GM21390 (cell line): ENCODE measurements at regions not wholly inside any gene's neighbourhood (a gene's known extent, or its start where the extent isn't known, plus 50 kb on each side); places are given as distances from the start of the nearest gene placed in this dataset.
"Not testable (repeated sequence)": the region's sequence is repeated elsewhere in the genome, so short reads cannot be mapped to it uniquely, and the experiment has no call there.

Source experiments
- ATAC-seq: cut with Tn5 transposase; IDR thresholded peaks from one replicate; pipeline ENCODE4 v1.9.1; 2021; ENCODE audit not compliant: unreplicated experiment

DNA sequence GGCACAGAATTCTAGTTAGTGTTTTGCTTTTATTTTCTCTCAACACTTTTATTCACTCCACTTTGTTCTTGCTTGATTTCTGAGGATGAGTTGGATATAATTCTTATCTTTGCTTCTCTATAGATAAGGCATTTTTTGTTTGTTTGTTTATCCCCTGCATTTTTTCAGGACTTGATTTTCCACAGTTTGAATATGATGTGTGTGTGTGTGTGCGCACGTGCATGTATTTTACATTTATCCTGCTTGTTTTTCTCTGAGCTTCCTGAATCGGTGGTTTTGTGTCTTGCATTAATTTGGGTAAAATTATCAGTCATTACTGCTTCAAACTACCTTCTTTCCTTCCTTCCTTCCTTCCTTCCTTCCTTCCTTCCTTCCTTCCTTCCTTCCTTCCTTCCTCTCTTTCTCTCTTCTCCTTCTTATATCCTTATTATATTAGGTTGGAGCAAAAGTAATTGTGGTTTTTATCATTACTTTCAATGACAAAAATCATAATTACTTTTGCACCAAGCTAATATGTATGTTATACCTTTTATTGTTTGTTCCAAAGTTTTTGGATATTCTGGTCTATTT is 679.9 kb upstream of the RAG2 start:
- no peak for ATAC-seq

DNA sequence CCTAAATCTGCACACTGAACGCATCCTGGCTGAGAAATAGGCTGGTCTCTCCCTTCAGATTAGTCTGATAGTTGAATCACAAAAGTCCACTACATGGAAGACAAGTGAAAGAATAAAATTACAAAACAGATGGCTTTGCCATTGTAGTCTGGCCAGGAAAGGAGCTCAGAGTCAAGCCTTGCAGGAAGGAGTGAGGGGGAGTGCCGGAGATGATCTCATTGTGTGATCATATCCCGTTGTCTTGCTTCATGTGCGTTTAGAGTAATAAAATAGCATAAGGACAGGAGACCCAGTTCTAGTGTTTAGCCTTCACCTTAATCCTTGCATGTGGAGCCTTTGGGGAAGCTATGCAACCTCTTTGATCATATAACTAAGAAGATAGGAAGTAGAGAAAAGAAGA is 666.7 kb upstream of the RAG2 start:
- ATAC-seq: no peak

DNA sequence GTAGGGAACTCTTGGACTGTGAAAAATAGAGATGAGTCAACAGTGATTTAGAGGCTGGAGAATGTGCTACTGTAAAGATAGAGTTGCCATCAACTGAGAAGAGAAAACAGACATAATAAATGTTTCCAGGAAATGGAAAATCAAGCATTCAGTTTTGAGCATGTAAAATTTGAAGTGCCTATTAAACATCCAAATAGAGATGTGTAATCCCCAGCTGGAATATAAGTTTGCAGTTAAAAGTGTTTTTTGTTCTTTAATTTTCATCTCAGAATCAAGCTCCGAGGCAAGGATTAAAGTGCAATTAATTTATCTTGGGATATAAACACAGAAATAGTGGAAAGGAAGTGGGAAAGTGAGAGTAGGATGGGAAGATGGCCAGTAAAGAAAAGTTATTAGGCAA is 666.0 kb upstream of the RAG2 start:
- no peak for ATAC-seq

DNA sequence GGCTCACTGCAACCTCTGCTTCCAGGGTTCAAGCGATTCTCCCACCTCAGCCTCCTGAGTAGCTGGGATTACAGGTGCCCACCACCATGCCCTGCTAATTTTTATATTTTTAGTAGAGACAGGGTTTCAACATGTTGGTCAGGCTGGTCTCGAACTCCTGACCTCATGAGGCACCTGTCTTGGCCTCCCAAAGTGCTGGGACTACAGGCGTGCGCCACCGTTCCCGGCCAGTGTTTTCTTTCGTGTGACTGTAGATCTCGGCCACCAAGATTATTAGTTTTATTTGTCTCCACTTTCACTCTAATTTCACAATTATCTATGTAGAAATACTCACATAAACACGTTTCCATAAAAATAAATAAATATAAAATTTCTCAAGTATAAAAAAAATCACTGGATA is 665.4 kb upstream of the RAG2 start:
- ATAC-seq: not testable (repeated sequence)

DNA sequence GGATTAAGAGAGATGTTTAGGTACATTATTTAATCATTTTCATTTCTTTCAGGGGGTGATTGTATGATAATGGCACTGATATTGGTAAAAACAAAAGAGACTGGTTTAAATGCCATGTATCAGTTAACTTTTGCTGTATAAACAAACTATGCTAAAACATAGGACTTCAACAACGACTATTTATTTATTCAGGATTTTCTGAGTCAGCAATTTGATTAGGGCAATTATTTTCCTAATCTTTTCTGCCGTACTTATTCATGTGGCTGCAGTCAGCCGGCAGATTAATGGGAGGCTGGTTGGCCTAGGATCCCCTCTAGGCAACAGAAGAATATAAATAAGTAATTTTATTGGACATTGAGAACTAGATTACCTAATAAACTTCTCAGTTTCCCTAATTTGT is 661.7 kb upstream of the RAG2 start:
- ATAC-seq: no peak

DNA sequence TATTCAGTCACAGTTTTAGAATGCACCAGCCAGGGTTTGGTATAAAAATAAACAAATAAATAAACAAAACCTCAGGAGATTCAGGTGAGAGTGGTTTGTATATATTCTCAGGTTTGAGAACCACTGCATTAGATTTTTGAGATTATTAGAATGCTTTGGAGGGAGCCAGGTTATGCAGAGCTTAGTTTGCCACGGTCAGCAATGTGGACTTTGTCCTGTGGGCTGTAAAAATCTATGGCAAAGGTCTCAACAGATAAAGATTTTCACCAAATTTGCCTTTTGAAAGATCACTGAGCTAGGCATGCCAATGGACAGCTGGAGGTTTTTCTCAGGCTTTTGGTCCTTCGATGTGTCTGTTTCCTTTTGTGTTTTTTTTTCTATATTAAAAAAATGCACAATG is 650.1 kb upstream of the RAG2 start:
- no peak for ATAC-seq

DNA sequence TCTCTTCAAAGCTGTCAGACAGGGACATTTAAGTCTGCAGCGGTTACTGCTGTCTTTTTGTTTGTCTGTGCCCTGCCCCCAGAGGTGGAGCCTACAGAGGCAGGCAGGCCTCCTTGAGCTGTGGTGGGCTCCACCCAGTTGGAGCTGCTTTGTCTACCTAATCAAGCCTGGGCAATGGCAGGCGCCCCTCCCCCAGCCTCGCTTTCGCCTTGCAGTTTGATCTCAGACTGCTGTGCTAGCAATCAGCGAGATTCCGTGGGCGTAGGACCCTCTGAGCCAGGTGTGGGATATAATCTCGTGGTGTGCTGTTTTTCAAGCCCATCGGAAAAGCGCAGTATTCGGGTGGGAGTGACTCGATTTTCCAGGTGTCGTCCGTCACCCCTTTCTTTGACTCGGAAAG is 648.1 kb upstream of the RAG2 start:
- ATAC-seq: not testable (repeated sequence)

DNA sequence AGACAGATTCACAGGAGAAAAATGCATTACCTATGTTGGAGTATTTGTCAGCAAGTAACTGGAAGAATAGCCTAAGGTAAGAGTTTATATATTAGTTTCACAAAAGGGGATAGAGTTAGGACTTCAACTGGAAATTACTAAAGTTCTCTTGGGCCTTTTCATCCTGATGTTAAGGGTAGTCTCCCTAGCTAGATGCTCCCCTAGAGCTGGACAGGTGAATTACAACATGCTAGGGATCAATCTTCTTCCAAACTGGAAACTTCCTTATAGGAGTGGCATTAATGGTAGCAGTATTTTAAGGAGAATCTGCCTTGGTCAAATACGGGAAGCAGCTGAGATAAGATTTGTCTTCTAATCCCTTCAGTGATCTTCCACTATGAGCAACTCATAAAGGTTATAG is 632.8 kb upstream of the RAG2 start:
- ATAC-seq: no peak

DNA sequence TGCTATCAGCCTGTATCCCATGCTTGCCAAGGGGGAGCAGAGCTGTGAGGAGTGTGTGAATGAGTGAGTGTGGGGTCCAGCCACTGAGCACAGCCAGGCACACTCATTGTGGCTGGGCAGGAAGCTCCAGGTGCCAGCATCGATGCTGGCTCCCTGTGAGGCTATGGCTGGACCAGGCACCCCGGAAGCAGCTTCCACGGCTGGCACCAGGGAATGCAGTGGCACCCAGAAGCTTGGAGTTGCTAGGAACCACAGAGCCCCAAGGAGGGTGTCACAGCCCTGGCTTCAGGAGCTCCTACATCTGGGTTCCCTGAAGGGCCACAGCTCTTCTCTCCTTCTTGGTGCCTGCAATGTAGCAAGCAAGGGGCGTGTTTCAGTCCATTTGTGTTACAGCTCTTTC is 625.9 kb upstream of the RAG2 start:
- no peak for ATAC-seq

DNA sequence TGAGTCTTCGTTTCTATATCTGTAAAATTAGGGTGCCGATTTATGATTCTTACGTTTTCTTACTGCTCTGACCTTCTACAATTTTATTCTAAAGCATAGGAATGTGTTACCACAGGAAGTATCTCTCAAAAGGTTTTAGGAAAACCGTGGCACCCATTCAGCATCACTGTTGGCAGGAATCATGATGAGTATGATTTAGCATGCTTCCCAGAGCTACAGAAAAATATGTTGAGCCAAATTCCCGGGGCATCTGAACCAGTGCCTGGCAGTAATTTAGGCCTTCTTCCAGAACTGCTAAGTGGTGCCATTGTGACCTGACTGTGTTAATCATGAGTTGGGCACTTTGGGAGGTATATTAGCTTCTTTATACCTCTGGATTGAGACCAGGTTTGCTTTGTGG is 605.0 kb upstream of the RAG2 start:
- no peak for ATAC-seq

DNA sequence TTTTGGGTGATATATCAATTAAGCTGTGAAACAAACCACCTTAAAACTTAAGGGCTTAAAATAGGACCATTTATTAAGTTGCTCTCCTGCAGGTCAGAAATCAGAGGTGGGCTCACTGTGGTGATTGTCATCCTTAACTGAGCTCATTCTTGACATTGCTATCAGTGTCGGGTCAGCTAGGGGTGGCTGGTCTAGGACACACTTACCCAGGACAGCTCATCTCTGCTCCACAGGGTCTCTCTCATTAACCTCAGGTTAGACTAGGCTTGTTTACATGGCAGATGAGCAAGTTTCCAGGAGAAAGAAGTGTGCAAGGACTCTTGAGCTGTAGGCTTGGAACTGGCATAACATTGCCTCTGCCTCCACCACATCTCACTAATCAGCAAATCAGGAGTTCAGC is 601.0 kb upstream of the RAG2 start:
- no peak for ATAC-seq

DNA sequence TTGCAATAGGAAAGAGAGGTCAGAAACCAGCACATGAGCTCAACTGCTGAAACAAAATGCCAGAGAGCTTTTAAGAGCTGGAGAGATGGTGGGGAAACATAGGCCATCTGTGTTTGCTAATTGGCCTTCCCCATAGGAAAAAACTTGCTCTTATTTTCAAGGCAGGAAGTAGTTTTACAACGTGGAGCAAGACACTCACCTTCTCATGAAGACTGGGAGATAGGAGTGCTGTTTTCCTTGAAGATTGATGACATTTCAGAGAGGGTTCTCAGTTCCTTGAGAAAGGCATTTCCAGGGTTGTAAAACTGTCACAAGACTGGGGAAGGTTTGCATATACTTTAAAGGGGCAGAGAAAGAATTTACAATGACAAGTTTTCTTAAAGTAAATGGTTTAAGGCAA is 586.3 kb upstream of the RAG2 start:
- no peak for ATAC-seq

DNA sequence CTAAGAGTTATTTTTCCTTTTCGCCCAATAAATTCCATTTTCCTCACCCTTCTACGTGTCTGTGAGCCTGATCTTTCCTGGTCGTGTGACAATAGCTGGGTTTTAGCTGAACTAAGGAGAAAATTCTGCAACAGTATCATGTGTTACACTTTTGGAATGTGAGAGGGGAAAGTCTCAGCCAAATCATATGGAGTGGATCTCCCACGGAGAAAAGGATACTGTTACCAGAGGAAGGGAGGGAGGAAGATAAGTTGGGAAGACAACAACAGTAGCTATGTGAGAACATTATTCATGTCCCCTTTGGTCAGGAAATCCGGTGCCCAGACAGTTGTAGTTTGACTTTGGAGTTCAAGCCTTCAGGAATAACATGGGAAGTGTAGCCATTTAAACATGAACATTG is 584.0 kb upstream of the RAG2 start:
- ATAC-seq: no peak

DNA sequence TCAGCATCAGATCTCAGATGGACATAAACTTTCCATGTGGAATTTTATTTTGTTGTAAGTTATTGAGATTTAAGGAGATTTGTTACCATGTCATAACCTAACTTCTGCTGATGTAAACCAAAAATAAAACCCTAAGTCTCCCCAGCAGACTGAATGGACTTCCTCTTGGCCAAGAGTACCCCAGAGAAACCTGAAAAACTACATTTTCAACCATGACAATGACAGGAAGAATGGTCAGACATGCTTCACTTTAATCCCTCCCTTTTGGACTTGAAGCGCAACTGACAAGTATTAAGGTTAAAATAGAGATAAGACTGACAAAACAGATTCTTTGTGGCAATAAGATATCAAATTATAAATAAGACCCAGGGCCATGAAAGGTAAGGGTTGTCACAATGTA is 579.7 kb upstream of the RAG2 start:
- no peak for ATAC-seq

DNA sequence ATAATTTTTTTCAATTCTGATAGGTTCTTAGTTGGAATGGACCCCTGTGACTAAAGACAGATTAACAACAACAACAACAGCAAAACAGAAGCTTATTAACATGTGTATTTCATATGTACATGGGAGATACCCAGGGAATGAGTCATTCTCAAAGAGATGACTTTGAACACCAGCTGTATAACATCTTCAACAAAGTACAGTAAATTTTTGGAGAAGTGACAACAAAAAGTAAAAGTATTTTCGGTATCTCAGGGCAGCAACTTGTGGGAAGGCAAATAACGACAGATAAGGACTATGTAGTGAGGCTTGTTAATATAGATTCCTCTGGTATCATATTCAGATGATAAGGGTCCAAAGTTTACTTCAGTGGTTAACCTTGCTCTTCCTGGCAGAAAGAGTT is 573.4 kb upstream of the RAG2 start:
- no peak for ATAC-seq

DNA sequence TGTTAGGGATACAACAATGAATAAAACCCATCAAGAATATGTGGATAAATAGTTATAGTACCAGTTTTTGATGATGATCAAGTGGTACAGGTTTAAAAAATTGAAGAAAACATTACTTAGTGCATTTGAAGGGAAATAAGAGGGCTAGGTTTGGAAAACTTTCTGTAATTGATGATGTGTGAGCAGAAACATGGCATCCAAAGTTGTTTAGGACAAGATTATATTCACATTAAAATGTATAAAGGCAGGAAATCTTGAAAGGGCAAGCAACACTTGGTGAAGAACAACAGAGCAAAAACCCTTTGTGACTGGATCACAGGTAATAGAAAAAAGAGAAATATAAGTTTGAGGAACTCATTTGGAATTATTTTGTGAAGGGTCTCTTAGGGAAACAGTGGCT is 572.3 kb upstream of the RAG2 start:
- no peak for ATAC-seq

DNA sequence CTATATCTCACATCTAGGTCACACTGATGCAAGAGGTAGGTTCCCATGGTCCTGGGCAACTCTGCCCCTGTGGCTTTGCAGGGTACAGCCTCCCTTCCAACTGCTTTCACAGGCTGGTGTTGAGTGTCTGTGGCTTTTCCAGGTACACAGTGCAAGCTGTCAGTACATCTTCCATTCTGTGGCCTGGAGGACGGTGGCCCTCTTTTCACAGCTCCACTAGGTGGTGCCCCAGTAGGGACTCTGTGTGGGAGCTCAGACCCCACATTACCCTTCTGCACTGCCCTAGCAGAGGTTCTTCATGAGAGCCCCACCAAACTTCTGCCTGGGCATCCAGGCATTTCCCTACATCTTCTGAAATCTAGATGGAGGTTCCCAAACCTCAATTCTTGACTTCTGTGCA is 547.4 kb upstream of the RAG2 start:
- ATAC-seq: not testable (repeated sequence)

DNA sequence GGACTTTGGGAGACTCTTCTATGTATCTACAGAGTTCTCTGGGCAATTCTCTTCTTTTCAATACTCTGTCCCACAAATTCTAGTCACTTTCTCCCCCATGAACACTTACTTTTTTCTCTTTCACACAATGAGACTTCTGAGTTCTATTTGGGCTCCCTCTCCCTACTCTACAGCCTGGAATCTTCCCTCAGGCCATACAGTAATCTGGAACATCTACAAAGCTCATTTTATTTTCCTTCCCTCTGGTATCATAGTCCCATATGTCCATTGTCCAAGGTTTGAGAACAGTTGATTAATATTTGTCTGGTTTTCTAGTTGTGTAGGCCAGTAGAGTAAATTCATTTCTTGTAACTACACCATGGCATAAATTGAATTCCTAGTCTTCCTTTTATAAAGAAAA is 544.6 kb upstream of the RAG2 start:
- ATAC-seq: no peak

DNA sequence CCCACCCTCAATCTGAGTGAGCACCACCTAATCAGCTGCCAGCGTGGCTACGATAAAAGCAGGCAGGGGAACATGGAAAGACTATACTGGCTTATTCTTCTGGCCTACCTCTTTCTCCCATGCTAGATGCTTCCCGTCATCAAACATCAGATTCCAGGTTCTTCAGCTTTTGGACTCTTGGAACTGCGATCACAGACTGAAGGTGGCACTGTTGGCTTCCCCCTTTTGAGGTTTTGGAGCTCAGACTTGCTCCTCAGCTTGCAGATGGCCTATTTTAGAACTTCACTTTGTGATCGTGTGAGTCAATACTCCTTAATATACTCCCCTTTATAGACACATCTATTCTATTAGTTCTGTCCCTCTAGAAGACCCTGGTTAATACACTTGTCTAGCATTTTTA is 543.7 kb upstream of the RAG2 start:
- ATAC-seq: no peak

DNA sequence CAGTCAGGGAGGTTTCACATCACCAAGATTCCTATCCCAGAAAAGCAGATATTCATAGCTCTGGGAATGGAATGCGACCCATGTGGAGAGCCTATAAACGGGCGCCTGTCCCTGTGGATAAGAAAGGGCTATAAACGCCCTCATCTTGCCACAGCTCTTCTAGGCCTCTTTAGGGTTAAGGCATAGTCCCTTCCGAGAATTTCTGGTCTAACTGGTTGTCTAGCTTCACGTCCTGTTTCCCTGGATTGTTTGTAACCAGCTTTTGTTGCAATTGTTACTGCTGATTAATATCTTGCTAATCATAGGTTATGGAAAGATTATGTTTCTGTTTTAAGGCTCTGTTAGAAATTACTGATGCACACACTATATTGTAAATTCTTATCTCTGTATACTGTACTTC is 537.6 kb upstream of the RAG2 start:
- ATAC-seq: not testable (repeated sequence)

DNA sequence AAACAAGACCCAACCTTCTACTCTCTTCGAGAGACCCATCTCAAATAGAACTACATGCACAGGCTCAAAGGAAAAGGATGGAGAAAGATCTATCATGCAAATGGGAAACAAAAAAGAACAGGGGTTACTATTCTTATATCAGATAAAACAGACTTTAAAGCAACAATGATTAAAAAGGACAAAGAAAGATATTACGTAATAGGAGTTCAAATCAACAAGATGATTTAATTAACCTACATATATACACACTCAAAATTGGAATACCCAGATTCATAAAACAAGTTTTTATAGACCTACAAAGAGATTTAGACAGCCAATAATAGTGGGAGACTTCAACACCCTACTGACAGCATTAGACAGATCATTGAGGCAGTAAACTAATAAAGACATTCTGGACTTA is 536.6 kb upstream of the RAG2 start:
- ATAC-seq: no peak

DNA sequence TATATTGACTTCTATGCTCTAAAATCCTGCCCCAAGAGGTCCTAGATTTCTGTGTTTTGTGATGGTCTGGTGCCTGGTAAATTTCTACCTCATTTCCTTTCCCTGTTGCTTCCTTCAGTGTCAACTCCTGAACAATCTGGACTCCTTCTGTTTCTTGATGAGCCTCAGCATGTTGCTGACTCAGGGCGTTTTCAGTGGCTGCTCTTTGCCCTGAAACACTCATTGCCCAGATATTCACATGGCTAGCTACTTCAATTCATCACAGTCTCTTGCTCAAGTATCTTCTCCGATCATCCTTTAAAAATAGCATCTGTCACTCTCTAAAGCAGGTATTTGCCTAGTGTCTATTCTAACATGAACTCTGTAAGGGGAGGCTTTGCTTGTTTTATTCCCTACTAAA is 526.3 kb upstream of the RAG2 start:
- ATAC-seq: no peak

DNA sequence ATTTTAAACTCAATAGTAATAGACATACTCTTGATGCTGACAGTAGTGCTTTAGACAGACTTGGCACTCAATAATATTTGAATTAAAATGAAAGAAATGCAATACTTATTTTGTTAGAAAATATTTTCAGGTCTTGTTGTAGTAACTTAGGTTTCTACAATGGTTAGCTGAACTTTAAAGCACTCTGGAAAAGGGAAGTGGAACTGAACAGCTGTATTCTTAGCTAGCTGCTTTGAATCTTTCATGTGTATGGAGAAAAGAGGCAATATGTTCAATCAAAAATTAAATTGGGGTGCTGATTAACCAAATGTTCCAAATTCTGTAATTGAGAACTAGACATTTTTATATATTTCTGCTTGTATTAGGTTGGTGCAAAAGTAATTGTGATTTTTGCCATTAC is 517.9 kb upstream of the RAG2 start:
- ATAC-seq: no peak

DNA sequence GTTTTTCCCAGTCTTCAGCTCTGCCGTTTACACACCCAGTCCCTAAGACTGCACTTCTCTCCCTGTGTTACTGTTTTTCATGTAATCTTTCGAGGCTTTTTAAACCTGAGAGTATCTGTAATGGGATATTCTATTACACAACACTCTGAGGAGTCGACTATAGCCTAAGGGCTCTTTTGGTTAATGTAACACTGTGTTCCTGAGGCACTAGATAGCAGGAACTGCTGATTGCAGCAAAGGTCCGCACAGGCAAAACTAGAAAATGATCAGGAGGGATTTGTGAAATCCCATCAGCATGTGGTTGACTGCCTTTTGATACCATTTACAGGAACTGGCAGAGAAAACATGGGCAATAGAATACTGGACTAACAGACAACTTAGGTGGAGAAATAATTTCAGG is 512.3 kb upstream of the RAG2 start:
- ATAC-seq: no peak
